ENCODE measurements at regions not wholly inside any gene's neighbourhood (a gene's known extent, or its start where the extent isn't known, plus 50 kb on each side); places are given as distances from the start of the nearest gene placed in this dataset.
"Not testable (repeated sequence)": the region's sequence is repeated elsewhere in the genome, so short reads cannot be mapped to it uniquely, and the experiment has no call there.

GRCh38 chr2:176873403-176873802 is 339.2 kb upstream of the HNRNPA3 start:
- WGBS, 2 experiments = 90 to 92% methylated on average over 4 of the region's 4 CpGs
- H3K36me3 ChIP-seq (ENCODE audit: control insufficient read depth, insufficient read depth, low read length) = no peaks in the 10 kb centered on the region

GRCh38 chr2:176876493-176877103 is 336.0 kb upstream of the HNRNPA3 start:
- Histone ChIP-seq H3K4me1 (ENCODE audit: control insufficient read depth, insufficient read depth, low read length) (no peaks in the 10 kb centered on the region), H3K27me3 (ENCODE audit: control insufficient read depth, insufficient read depth, low read length, poor library complexity, severe bottlenecking) (no peaks in the 10 kb centered on the region), H3K27ac (ENCODE audit: insufficient read depth, low read depth, low read length, poor library complexity, severe bottlenecking) (no peak overlapping the region), H3K9me3 (ENCODE audit: control insufficient read depth, low read length) (no peaks in the 10 kb centered on the region), H3K36me3 (ENCODE audit: control insufficient read depth, insufficient read depth, low read length) (no peaks in the 10 kb centered on the region), H3K4me3 (ENCODE audit: insufficient read depth, low read depth, low read length) (no peak overlapping the region)
- WGBS, 2 experiments = 94 to 95% methylated on average over 2 to 3 of the region's 4 CpGs

More at GRCh38 chr2:176873403-176873802, 339.2 kb upstream of the HNRNPA3 start:
- H3K4me1 ChIP-seq (ENCODE audit: control insufficient read depth, insufficient read depth, low read length) = no peaks in the 10 kb centered on the region
- no peak overlapping the region for H3K4me3 ChIP-seq (ENCODE audit: insufficient read depth, low read depth, low read length)
- no peak overlapping the region for H3K27ac ChIP-seq (ENCODE audit: insufficient read depth, low read depth, low read length, poor library complexity, severe bottlenecking)
- no peaks in the 10 kb centered on the region for H3K9me3 ChIP-seq (ENCODE audit: control insufficient read depth, low read length)
- no peaks in the 10 kb centered on the region for H3K27me3 ChIP-seq (ENCODE audit: control insufficient read depth, insufficient read depth, low read length, poor library complexity, severe bottlenecking)

GRCh38 chr2:176879426-176879995 is 333.1 kb upstream of the HNRNPA3 start:
- Histone ChIP-seq H3K9me3 (ENCODE audit: control insufficient read depth, low read length) (no peaks in the 10 kb centered on the region), H3K4me3 (ENCODE audit: insufficient read depth, low read depth, low read length) (no peak overlapping the region), H3K27me3 (ENCODE audit: control insufficient read depth, insufficient read depth, low read length, poor library complexity, severe bottlenecking) (no peaks in the 10 kb centered on the region), H3K27ac (ENCODE audit: insufficient read depth, low read depth, low read length, poor library complexity, severe bottlenecking) (no peak overlapping the region), H3K4me1 (ENCODE audit: control insufficient read depth, insufficient read depth, low read length) (no peaks in the 10 kb centered on the region), H3K36me3 (ENCODE audit: control insufficient read depth, insufficient read depth, low read length) (no peaks in the 10 kb centered on the region)
- WGBS, 2 experiments = 87 to 97% methylated on average over 4 of the region's 5 CpGs

- not testable (repeated sequence) for H3K27ac ChIP-seq (ENCODE audit: insufficient read depth, low read depth, low read length, poor library complexity, severe bottlenecking); H3K4me1 ChIP-seq (ENCODE audit: control insufficient read depth, insufficient read depth, low read length); H3K4me3 ChIP-seq (ENCODE audit: insufficient read depth, low read depth, low read length); H3K27me3 ChIP-seq (ENCODE audit: control insufficient read depth, insufficient read depth, low read length, poor library complexity, severe bottlenecking); H3K9me3 ChIP-seq (ENCODE audit: control insufficient read depth, low read length); H3K36me3 ChIP-seq (ENCODE audit: control insufficient read depth, insufficient read depth, low read length)
- 81 to 97% methylated on average over 1 of the region's 1 CpG for WGBS, 2 experiments
Measured at GRCh38 chr2:176882045-176882444, 330.5 kb upstream of the HNRNPA3 start.

- H3K4me3 ChIP-seq (ENCODE audit: insufficient read depth, low read depth, low read length) = no peak overlapping the region
- no peaks in the 10 kb centered on the region for H3K9me3 ChIP-seq (ENCODE audit: control insufficient read depth, low read length)
- H3K27ac ChIP-seq (ENCODE audit: insufficient read depth, low read depth, low read length, poor library complexity, severe bottlenecking) = no peak overlapping the region
- no peaks in the 10 kb centered on the region for H3K4me1 ChIP-seq (ENCODE audit: control insufficient read depth, insufficient read depth, low read length)
- WGBS, 2 experiments = 73 to 83% methylated on average over 3 of the region's 3 CpGs
- H3K36me3 ChIP-seq (ENCODE audit: control insufficient read depth, insufficient read depth, low read length) = no peaks in the 10 kb centered on the region
- no peaks in the 10 kb centered on the region for H3K27me3 ChIP-seq (ENCODE audit: control insufficient read depth, insufficient read depth, low read length, poor library complexity, severe bottlenecking)
Measured at GRCh38 chr2:176885001-176885643, 327.5 kb upstream of the HNRNPA3 start.

- H3K4me3 ChIP-seq (ENCODE audit: insufficient read depth, low read depth, low read length) = no peak overlapping the region
- no peaks in the 10 kb centered on the region for H3K4me1 ChIP-seq (ENCODE audit: control insufficient read depth, insufficient read depth, low read length)
- H3K27ac ChIP-seq (ENCODE audit: insufficient read depth, low read depth, low read length, poor library complexity, severe bottlenecking) = no peak overlapping the region
- WGBS, 2 experiments = 91 to 100% methylated on average over 1 of the region's 2 CpGs
- no peaks in the 10 kb centered on the region for H3K27me3 ChIP-seq (ENCODE audit: control insufficient read depth, insufficient read depth, low read length, poor library complexity, severe bottlenecking)
- H3K36me3 ChIP-seq (ENCODE audit: control insufficient read depth, insufficient read depth, low read length) = no peaks in the 10 kb centered on the region
- no peaks in the 10 kb centered on the region for H3K9me3 ChIP-seq (ENCODE audit: control insufficient read depth, low read length)
Measured at GRCh38 chr2:176885661-176886060, 326.9 kb upstream of the HNRNPA3 start.

- Histone ChIP-seq H3K4me3 (ENCODE audit: insufficient read depth, low read depth, low read length) (no peak overlapping the region), H3K27me3 (ENCODE audit: control insufficient read depth, insufficient read depth, low read length, poor library complexity, severe bottlenecking) (no peaks in the 10 kb centered on the region), H3K4me1 (ENCODE audit: control insufficient read depth, insufficient read depth, low read length) (no peaks in the 10 kb centered on the region), H3K36me3 (ENCODE audit: control insufficient read depth, insufficient read depth, low read length) (no peaks in the 10 kb centered on the region), H3K27ac (ENCODE audit: insufficient read depth, low read depth, low read length, poor library complexity, severe bottlenecking) (no peak overlapping the region), H3K9me3 (ENCODE audit: control insufficient read depth, low read length) (no peaks in the 10 kb centered on the region)
- WGBS, 2 experiments = 74 to 82% methylated on average over 4 of the region's 4 CpGs
Measured at GRCh38 chr2:176891105-176891504, 321.5 kb upstream of the HNRNPA3 start.

- H3K9me3 ChIP-seq (ENCODE audit: control insufficient read depth, low read length) = no peaks in the 10 kb centered on the region
- no peaks in the 10 kb centered on the region for H3K36me3 ChIP-seq (ENCODE audit: control insufficient read depth, insufficient read depth, low read length)
- H3K27me3 ChIP-seq (ENCODE audit: control insufficient read depth, insufficient read depth, low read length, poor library complexity, severe bottlenecking) = no peaks in the 10 kb centered on the region
- no peak overlapping the region for H3K4me3 ChIP-seq (ENCODE audit: insufficient read depth, low read depth, low read length)
- H3K27ac ChIP-seq (ENCODE audit: insufficient read depth, low read depth, low read length, poor library complexity, severe bottlenecking) = no peak overlapping the region
- no peaks in the 10 kb centered on the region for H3K4me1 ChIP-seq (ENCODE audit: control insufficient read depth, insufficient read depth, low read length)
- WGBS, 2 experiments = 76 to 84% methylated on average over 1 of the region's 1 CpG
Measured at GRCh38 chr2:176891857-176892256, 320.7 kb upstream of the HNRNPA3 start.

- Histone ChIP-seq H3K9me3 (ENCODE audit: control insufficient read depth, low read length) (no peaks in the 10 kb centered on the region), H3K27ac (ENCODE audit: insufficient read depth, low read depth, low read length, poor library complexity, severe bottlenecking) (no peak overlapping the region), H3K36me3 (ENCODE audit: control insufficient read depth, insufficient read depth, low read length) (no peaks in the 10 kb centered on the region), H3K4me3 (ENCODE audit: insufficient read depth, low read depth, low read length) (no peak overlapping the region), H3K4me1 (ENCODE audit: control insufficient read depth, insufficient read depth, low read length) (no peaks in the 10 kb centered on the region), H3K27me3 (ENCODE audit: control insufficient read depth, insufficient read depth, low read length, poor library complexity, severe bottlenecking) (no peaks in the 10 kb centered on the region)
- 95% methylated on average over 2 of the region's 2 CpGs for WGBS, 2 experiments
Measured at GRCh38 chr2:176892676-176893226, 319.8 kb upstream of the HNRNPA3 start.

GRCh38 chr2:176895158-176895557 is 317.4 kb upstream of the HNRNPA3 start:
- Histone ChIP-seq H3K27ac (ENCODE audit: insufficient read depth, low read depth, low read length, poor library complexity, severe bottlenecking) (no peak overlapping the region), H3K27me3 (ENCODE audit: control insufficient read depth, insufficient read depth, low read length, poor library complexity, severe bottlenecking) (no peaks in the 10 kb centered on the region), H3K36me3 (ENCODE audit: control insufficient read depth, insufficient read depth, low read length) (no peaks in the 10 kb centered on the region), H3K4me1 (ENCODE audit: control insufficient read depth, insufficient read depth, low read length) (no peaks in the 10 kb centered on the region), H3K4me3 (ENCODE audit: insufficient read depth, low read depth, low read length) (no peak overlapping the region), H3K9me3 (ENCODE audit: control insufficient read depth, low read length) (no peaks in the 10 kb centered on the region)
- 86 to 89% methylated on average over 2 of the region's 2 CpGs for WGBS, 2 experiments

Data from ectodermal cell (in vitro differentiated cells).